HG03378 (cell line): ENCODE measurements at regions not wholly inside any gene's neighbourhood (a gene's known extent, or its start where the extent isn't known, plus 50 kb on each side); places are given as distances from the start of the nearest gene placed in this dataset.

Source experiments
- ATAC-seq: cut with Tn5 transposase; IDR thresholded peaks from one replicate; pipeline ENCODE4 v1.9.1; 2021; ENCODE audit warnings: mild to moderate bottlenecking, moderate library complexity; ENCODE audit not compliant: unreplicated experiment

DNA sequence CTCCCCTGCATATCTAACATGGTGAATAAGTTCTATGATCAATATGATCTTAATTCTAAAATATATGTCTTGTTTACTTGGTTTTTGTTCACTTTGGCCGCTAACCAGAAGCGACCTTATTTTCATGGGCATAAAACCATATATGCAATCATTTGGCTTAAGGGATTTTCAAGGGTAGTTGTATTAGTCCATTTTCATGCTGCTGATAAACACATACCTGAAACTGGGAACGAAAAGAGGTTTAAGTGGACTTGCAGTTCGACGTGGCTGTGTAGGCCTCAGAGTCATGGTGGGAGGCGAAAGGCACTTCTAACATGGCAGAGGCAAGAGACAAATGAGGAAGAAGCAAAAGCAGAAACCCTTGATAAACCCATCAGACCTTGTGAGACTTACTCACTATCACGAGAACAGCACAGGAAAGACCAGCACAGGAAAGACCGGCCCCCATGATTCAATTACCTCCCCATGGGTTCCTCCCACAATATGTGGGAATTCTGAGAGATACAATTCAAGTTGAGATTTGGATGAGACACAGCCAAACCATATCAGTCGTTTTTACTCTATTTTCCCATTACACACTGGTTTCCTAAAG is 114.3 kb upstream of the CPEB2 start:
- no peak for ATAC-seq

- ATAC-seq = no peak
Observed at GRCh38 chr4:14888790-14889572, 113.3 kb upstream of the CPEB2 start.

GRCh38 chr4:14892563-14892962 is 109.7 kb upstream of the CPEB2 start:
- no peak for ATAC-seq

GRCh38 chr4:14893713-14894112 is 108.6 kb upstream of the CPEB2 start:
- ATAC-seq = no peak

DNA sequence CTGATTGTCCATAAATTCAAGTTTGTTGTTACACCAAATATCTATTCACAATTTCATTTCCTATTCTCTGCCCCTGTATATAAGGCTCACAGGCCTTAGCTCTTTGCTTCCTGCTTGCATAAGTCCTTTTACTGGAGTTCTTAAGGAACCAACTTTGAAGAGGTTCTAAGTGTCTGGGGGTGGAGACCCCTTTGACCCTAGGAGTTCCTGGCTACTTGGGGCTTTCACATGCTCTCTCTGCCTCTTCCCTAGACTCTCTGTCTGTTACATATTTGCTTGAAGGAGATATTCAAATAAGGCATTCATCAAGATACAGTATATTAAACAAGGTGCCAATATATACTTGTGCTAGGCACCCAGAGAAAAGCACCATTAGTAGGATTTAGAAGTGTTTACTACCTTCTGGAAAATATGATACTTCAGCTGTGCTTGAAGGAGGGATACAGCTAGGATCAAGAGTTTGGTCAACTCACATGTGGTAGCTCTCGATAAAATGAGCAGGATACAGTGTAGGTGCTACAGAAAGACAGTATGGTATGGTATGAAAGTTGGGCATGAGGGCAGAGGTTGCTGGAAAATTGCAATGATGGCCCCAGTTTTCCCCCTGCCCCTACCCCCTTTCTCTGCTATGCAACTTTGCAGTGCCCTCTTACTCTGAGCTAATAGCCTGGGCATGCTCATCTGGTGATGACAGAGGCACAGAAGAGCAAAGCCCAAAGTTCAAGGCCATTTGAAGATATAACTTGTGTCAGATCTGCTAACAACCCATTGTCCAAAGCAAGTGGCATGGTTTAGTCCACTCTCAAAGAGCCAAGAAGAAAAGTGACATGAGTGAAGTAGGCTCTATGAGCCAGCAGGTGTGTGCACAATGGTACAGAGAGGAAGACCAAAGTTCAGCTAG is 107.6 kb upstream of the CPEB2 start:
- no peak for ATAC-seq

DNA sequence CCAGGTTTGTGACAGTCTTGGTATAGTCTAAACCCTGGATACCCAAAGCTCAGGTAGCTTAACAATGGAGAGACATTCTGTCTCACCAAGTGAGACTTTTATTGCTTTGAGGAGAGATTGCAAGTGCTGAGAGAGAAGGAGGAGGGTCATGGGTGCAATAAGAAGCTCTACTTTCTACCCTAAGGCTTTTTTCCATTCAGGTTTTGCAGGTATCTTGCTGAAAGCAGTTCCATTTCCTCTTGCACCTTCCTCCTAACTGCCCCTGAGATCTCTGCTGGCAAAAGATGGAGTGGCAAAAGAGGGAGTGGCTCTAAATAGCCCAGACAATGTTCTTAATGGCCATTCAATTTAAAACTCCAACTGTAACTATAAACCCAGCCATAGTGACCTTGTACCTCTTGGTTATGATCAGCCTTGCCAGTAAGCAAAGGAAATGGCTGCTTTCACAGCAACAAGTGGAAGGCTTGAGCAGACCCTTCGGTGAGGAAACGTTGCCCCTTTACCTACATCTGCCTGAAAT is 105.6 kb upstream of the CPEB2 start:
- ATAC-seq = no peak

- ATAC-seq = no peak
Observed at GRCh38 chr4:14897217-14897616, 105.1 kb upstream of the CPEB2 start.

DNA sequence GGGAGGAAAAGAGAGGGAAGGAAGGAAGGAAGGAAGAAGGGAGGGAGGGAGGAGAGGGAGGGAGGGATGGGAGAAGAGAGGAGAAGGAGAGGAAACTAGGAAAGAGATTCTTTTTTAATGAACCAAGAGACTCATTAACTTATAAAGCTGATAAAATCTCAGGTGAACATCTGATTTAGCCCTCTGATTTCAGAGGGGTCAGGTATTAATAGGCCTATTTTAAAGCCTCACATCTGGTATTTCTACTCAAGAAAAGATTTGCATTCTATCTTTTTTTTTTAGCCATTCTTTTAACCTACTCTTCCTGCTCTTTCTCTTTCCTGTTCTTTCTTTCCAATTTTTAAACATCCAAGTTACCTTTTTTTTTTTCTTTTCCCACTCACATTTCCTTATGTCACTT is 103.3 kb upstream of the CPEB2 start:
- ATAC-seq = no peak

DNA sequence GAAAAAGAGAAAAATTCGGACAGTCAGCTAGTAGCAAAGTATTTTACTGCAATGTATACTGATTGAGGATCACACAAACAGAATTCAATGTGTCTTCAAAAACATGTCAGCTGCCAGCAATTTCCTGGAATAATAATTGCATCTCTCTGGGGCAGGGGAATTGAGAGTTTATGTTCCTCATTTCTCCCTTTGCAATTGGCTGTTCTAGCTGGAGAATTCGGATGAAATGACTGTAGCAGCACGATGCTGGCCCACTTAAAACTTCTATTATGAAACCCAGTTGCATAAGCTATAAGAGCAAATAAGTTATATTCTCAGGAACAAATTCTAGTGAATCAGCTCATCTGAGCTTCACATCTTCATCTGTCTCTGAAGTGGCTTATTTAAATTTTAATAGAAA is 99.9 kb upstream of the CPEB2 start:
- ATAC-seq = no peak

GRCh38 chr4:14903321-14903720 is 99.0 kb upstream of the CPEB2 start:
- ATAC-seq = no peak

DNA sequence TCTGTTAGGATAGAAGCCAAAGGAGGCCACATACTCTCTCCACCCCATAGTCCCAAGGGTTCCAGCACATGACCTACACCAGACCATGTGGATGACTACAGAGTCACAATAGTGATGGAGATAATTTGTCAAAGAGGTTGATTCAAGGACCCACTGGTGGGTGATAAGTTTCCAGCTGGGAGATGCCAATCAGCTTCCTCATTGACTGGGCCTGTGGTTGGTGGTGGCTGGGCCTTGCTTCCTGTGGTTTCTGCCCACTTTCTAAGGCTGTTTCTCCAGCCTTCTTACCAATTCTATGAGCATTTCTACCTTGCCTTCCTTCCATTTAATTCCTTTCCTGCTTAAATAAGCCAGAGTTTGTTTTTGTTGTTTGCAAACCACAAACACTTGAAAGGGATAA is 95.5 kb upstream of the CPEB2 start:
- no peak for ATAC-seq

DNA sequence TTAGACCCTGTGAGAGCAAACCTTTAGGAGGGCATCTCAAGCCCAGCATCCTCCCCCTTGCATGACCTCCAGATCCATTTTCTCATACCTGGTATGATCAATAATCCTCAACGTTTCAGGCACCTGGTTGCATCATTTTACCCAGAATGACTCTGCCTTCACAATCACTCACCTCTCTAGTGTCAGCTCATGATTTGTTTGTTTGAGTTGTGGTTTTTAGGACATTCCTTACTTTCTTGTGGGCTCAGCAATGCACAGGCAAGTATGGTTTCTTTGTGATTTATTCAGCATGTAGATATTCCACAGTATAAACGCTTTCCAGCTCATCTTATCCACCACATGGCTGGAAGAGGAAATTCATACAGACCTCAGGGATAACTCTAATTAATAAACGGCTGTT is 93.6 kb upstream of the CPEB2 start:
- ATAC-seq = no peak

DNA sequence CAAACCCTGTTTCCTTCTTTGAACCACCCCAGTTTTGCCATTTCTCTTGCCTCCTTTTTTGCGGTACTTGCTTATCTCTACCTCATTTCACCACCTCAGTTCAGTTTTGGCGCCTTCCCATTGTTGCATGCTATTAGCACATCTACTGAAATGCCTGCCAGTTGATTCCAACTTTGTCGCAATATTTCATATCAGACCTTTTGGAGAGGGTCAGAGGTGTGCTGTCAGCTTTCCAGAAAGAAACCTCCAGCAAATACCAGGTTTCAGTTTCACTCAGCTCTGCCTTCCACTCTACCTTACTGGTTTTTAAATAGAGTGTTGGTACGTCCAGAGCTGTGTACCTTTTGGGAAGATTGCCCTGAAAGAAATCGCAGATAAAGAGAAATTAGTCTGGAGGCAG is 91.9 kb upstream of the CPEB2 start:
- ATAC-seq = no peak

- ATAC-seq = no peak
Observed at GRCh38 chr4:14912426-14912825, 89.9 kb upstream of the CPEB2 start.

GRCh38 chr4:14915018-14915417 is 87.3 kb upstream of the CPEB2 start:
- ATAC-seq = no peak

- peak; percentile 47 for ATAC-seq
Observed at GRCh38 chr4:14916554-14917297, 85.6 kb upstream of the CPEB2 start.

DNA sequence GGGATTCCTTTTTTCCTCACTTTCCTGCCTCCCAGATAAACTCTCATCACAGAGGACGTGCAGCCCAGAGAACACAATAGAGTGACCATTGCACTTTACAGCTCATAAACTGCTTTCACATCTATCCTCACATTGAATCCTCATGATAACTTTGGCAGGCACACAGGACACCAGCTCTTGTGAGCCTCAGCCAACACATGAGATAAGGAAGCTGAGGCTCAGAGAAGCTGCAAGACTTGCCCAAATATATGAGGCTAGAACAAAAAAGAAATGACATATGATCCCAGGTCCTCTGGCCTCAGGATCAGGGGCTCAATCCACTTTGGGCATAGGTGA is 85.0 kb upstream of the CPEB2 start:
- ATAC-seq = no peak

DNA sequence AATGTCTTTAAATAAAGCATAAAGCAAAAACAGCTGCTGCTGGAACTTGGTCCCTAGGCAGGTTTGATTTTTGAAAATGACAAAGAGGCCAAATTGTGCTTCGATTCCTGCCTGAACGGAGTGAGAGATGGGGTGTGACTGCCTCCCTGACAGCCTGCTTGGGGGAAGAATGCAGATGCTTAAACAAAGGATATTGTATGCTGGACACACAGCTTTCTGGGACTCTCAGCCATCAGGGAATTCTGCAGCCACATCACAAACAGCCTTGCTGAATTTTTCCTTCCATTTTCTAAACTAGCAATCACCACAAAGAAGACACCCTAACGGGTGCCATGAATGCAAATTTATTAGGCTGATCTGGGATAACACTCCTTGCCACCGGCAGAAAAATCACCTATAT is 83.9 kb upstream of the CPEB2 start:
- ATAC-seq = no peak

DNA sequence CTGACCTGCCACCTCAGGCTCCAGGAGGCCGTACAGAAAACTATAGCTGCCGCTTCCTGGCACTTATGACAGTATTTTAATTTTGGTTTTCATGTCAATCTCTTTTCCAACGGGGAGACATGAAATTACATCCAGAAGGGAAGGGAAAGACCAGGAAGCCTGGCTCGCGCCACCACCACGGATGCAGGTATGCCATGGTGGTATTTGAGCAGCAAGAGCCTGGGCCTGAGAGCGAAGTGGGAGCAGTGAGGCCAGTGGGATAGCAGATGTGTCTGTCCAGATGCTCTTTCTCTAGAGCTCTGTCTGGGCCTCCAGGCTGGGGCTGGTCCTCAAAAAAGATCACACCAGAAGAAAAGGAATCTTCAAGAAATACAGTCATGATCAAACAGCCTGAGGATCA is 82.5 kb upstream of the CPEB2 start:
- no peak for ATAC-seq

GRCh38 chr4:14920237-14920636 is 82.0 kb upstream of the CPEB2 start:
- ATAC-seq = no peak

GRCh38 chr4:14920759-14921320 is 81.4 kb upstream of the CPEB2 start:
- no peak for ATAC-seq
